Motor neuron (in vitro differentiated cells): ENCODE measurements at regions not wholly inside any gene's neighbourhood (a gene's known extent, or its start where the extent isn't known, plus 50 kb on each side); places are given as distances from the start of the nearest gene placed in this dataset.

Experiments used
- ATAC-seq, 8 experiments: fragments of 200-7000 bp; cut with Tn5 transposase; replicated peaks in 6 of 8; 2 replicates each; pipeline ENCODE4 v1.8.0; 2021; ENCODE audit warnings: mild to moderate bottlenecking in 8 of 8, moderate library complexity in 8 of 8
- H3K27ac ChIP-seq, 2 donors: fragments of 250-450 bp; sonication (Bioruptor Pico); 2 replicates each; pipeline ENCODE4 v1.9.0; 2021; ENCODE audit warnings: antibody characterized with exemption in 2 of 2, mild to moderate bottlenecking in 2 of 2, moderate library complexity in 1 of 2
- H3K4me1 ChIP-seq, 2 donors: fragments of 250-450 bp; sonication (Bioruptor Pico); replicated peaks in 1 of 2; 2 replicates each; pipeline ENCODE4 v1.6.1; 2021; ENCODE audit warnings: antibody characterized with exemption in 2 of 2, mild to moderate bottlenecking in 2 of 2, moderate library complexity in 1 of 2
- H3K4me3 ChIP-seq, 5 donors: fragments of 250-450 bp; sonication (Bioruptor Pico); 2 replicates each; pipeline ENCODE4 v1.9.0; 2021; ENCODE audit warnings: antibody characterized with exemption in 5 of 5, mild to moderate bottlenecking in 5 of 5, moderate library complexity in 4 of 5
- WGBS, 10 experiments: fragments of 450-650 bp; shearing (Covaris generic); methylation state at CpG; one replicate each; pipeline ENCODE4 v1.0.0; 2022; 5-methylcytosine and 5-hydroxymethylcytosine counted together
- in situ Hi-C, 9 experiments: fragments of 400-800 bp; cut with MboI; loops; one replicate each; pipeline ENCODE4 v1.15.0; 2021; ENCODE audit warnings: low sequenced_read_pairs in 9 of 9, low pct_unique_long_range_greater_than_20kb in 2 of 9; ENCODE audit not compliant: unreplicated experiment in 9 of 9

GRCh38 chr4:11259837-11260236 lies 168.9 kb downstream of the HS3ST1 start:
- ATAC-seq: no peak
- H3K4me3 ChIP-seq: no peak overlapping the region
- 0 to 100% (median 87%) methylated on average over 1 to 2 of the region's 2 CpGs; no CpG with 5 or more reads in 6 of the 10 experiments for WGBS, 10 experiments
- in situ Hi-C loops: no loop called here
- H3K4me1 ChIP-seq: no peaks in the 10 kb centered on the region
- no peak overlapping the region for H3K27ac ChIP-seq

GRCh38 chr4:11252149-11252548 lies 176.5 kb downstream of the HS3ST1 start:
- Histone ChIP-seq H3K27ac (no peak overlapping the region), H3K4me3 (no peak overlapping the region), H3K4me1 (no peaks in the 10 kb centered on the region)
- WGBS, 10 experiments: 0 to 100% (median 72%) methylated on average over 1 to 3 of the region's 3 CpGs; no CpG with 5 or more reads in 4 of the 10 experiments
- ATAC-seq: no peak
- in situ Hi-C loops: no loop called here

GRCh38 chr4:11250510-11250909 lies 178.2 kb downstream of the HS3ST1 start:
- Histone ChIP-seq H3K4me3 (no peak overlapping the region), H3K4me1 (no peaks in the 10 kb centered on the region), H3K27ac (no peak overlapping the region)
- no peak for ATAC-seq
- in situ Hi-C loops: no loop called here

DNA sequence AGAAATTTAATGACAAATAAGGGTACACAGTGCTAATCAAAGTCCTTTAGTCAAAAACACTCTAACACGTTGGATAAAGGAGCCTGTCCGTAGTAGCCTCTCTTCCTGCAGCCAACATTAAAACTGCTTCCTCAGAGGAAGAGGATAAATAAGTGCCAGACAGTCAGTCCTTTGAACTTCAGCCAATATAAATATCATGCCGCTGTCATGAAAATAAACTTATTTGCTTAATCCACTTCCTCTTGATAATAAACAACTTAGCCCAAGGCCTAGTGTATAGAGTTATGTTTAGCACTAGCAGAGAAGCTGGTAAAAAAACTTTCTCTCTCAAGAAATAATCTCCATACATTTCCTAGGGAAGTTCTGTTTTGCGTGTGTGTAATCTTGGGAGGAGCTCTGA lies 196.7 kb downstream of the HS3ST1 start:
- peak in 1 of 8 experiments; percentile 56 for ATAC-seq
- WGBS, 10 experiments: 0 to 100% (median 89%) methylated on average over 1 to 4 of the region's 4 CpGs; no CpG with 5 or more reads in 1 of the 10 experiments
- in situ Hi-C loops: no loop called here

DNA sequence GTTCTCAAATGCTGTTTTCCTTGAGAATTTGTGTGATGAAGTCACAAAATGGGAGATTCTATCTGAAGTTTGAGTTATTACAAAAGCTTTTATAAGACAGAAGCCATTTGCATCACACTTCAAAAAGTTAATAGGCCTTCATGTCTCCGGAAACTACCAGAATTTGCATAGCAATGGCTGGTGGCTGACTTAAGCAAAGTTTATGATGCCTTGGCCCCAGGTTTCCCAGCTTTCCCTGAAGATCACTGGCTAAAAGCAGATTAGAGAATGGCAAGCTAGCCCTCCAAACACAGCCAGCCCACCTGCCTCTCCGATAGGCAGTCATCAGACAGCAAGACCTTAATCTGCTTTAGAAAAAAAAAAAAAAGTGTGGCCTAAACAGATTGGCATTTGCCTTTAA lies 197.8 kb downstream of the HS3ST1 start:
- H3K27ac ChIP-seq: no peak overlapping the region
- in situ Hi-C loops: no loop called here
- H3K4me1 ChIP-seq: peaks cover 15 to 25% of the 10 kb centered on the region in 2 donors
- H3K4me3 ChIP-seq: no peak overlapping the region
- 0 to 60% (median 19%) methylated on average over 1 to 2 of the region's 2 CpGs; no CpG with 5 or more reads in 3 of the 10 experiments for WGBS, 10 experiments
- no peak for ATAC-seq

More for the DNA sequence above, 196.7 kb downstream of the HS3ST1 start:
- H3K4me1 ChIP-seq: peaks cover 15 to 25% of the 10 kb centered on the region in 2 donors
- no peak overlapping the region for H3K4me3 ChIP-seq
- H3K27ac ChIP-seq: no peak overlapping the region

GRCh38 chr4:11228530-11228929 lies 200.2 kb downstream of the HS3ST1 start:
- H3K4me1 ChIP-seq: peaks cover 23 to 34% of the 10 kb centered on the region in 2 donors
- no peak overlapping the region for H3K27ac ChIP-seq
- in situ Hi-C loops: no loop called here
- WGBS, 10 experiments: 14 to 100% (median 78%) methylated on average over 1 of the region's 1 CpG; no CpG with 5 or more reads in 1 of the 10 experiments
- no peak overlapping the region for H3K4me3 ChIP-seq
- ATAC-seq: peak in 2 of 8 experiments; percentile 36 to 69

GRCh38 chr4:11223311-11223710 lies 205.4 kb downstream of the HS3ST1 start:
- in situ Hi-C loops: no loop called here
- WGBS, 10 experiments: 0 to 20% (median 1%) methylated on average over 1 to 9 of the region's 9 CpGs; no CpG with 5 or more reads in 5 of the 10 experiments
- Histone ChIP-seq H3K27ac (peak overlapping the region; percentile 30 to 63), H3K4me1 (peaks cover 20 to 26% of the 10 kb centered on the region in 2 donors), H3K4me3 (peak overlapping the region in 1 of 5 donors; percentile 4)
- ATAC-seq: peak in 5 of 8 experiments; percentile 98 to 99 (median 98)

DNA sequence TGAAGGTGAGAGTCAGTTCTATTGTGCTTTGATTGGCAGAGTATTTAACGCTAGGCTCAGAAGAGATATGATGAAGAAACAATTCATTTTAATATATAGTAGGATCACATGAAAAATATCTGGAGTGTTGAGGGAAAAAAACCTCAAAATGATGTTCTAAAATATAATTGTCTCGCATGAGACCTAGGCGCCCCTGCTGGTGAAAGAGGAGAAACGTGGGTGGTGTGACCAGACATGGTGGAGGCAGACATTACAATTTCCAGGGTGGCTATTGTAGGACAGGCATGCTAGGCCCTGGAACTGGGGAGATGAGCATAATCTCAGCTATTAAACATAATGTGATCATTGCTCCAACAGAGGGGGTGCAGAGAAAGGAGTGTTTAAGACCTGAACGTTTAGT lies 210.0 kb downstream of the HS3ST1 start:
- Histone ChIP-seq H3K4me3 (no peak overlapping the region), H3K4me1 (peaks cover 13 to 14% of the 10 kb centered on the region in 2 donors), H3K27ac (no peak overlapping the region)
- in situ Hi-C loops: no loop called here
- no peak for ATAC-seq
- 3 to 95% (median 58%) methylated on average over 2 to 5 of the region's 5 CpGs; no CpG with 5 or more reads in 2 of the 10 experiments for WGBS, 10 experiments

DNA sequence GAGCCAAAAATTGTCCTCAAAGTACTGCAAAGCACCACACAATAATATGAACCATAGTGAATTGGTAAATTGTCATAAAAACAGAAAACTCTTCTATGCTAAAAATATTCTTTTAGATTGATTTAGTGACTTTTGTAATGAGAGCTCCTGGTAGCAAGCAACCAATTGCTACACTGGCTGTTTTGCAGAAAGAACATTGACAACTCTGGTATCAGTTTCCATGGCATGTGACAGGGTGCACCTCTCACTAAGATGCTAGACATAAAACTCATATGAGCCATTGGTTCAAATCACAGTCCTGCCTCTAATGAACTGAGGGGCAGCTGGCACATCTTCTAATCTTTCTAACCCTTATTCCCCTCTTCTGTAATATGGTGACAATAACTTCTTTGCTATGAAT lies 212.2 kb downstream of the HS3ST1 start:
- peaks cover 0 to 2% of the 10 kb centered on the region in 2 donors for H3K4me1 ChIP-seq
- H3K4me3 ChIP-seq: no peak overlapping the region
- ATAC-seq: no peak
- in situ Hi-C loops: no loop called here
- H3K27ac ChIP-seq: no peak overlapping the region

DNA sequence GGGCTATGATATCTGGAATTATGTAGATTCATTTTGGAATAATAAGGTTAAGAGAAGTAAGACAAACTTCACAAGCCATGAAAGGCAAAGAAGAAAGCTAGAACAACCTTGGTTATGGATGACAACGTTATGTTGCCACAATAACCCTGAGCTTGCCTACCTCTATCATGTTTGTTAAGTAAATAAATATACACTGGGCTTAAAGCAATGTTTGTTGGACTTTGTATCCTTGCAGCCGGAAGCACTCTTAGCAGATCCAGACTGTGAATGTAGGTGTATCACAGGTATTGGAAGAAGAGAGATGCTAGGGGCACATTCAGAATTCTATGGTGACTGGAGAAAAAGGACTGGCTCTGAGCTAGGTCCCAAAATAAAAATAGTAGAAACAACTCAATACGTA lies 214.4 kb downstream of the HS3ST1 start:
- Histone ChIP-seq H3K4me1 (peaks cover 0 to 2% of the 10 kb centered on the region in 2 donors), H3K27ac (no peak overlapping the region), H3K4me3 (no peak overlapping the region)
- in situ Hi-C loops: no loop called here
- 6 to 100% (median 85%) methylated on average over 1 to 3 of the region's 3 CpGs for WGBS, 10 experiments
- ATAC-seq: no peak

DNA sequence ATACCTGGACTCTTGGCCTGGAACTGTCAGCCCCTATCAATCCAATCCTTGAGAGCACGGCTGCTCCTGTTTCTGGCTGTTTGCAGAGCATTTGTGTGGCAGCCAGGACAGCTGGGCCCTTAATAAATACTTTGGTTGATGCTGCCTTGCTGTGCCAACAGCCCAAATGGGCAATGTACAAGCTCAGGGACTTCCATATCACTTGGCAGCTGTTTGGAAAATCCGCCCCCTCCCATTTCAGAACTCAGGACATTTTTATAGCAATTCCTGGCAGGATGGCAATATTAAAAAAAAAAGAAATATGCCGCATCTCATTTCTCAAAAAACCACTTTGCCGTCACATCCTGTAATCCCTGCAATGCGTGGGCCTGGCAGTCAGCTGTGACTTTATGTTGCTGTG lies 218.9 kb downstream of the HS3ST1 start:
- no peak for ATAC-seq
- H3K4me1 ChIP-seq: no peaks in the 10 kb centered on the region
- in situ Hi-C loops: no loop called here
- 0 to 95% (median 80%) methylated on average over 1 to 5 of the region's 5 CpGs; no CpG with 5 or more reads in 3 of the 10 experiments for WGBS, 10 experiments
- no peak overlapping the region for H3K27ac ChIP-seq
- no peak overlapping the region for H3K4me3 ChIP-seq

GRCh38 chr4:11201256-11201655 lies 227.4 kb downstream of the HS3ST1 start:
- ATAC-seq: no peak
- in situ Hi-C loops: no loop called here
- 0 to 100% (median 80%) methylated on average over 1 to 2 of the region's 2 CpGs; no CpG with 5 or more reads in 3 of the 10 experiments for WGBS, 10 experiments
- Histone ChIP-seq H3K4me1 (peaks cover 0 to 3% of the 10 kb centered on the region in 2 donors), H3K27ac (no peak overlapping the region), H3K4me3 (no peak overlapping the region)

DNA sequence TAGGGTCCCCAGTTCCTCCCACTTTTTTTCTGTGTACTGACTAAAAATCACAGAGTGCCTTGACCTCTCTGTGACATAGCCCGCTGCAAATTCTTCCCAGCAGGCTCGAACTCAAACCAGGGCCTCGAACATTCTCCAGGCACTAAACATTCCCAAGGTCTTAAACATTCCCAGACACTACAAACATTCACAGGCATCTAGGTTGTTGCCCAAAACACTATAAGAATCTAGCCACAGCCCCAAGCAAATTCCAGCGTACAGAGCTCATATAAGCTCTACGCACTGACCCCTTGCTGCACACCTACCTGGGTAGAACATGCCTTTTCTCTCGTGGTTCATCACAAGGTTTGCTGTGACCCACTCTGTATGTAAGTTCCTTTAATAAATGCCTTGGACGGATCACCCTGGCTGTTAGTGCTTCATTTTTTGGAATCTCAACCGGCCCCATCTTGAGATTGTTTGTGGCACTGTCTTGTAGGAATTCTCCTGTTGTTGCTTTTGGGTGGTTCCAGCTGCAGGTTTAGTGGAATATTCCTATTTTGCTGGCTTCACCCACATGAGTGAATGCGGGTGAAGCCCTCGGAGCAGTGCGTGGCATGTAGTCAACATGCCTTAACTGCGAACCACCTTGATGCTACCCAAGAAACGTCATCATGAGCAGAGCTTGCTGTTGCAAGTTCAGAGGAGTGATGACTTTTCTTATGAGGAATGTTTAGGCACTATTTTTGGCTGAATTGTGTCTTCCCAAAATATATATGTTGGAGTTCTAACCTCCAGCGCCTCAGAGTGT lies 230.0 kb downstream of the HS3ST1 start:
- in situ Hi-C loops: no loop called here
- H3K4me3 ChIP-seq: no peak overlapping the region
- WGBS, 10 experiments: 4 to 100% (median 91%) methylated on average over 2 to 13 of the region's 14 CpGs
- H3K27ac ChIP-seq: no peak overlapping the region
- peaks cover 3% of the 10 kb centered on the region in 2 donors for H3K4me1 ChIP-seq
- ATAC-seq: no peak
